Left renal cortex interstitium (tissue), 4 donors: ENCODE measurements at regions not wholly inside any gene's neighbourhood (a gene's known extent, or its start where the extent isn't known, plus 50 kb on each side); places are given as distances from the start of the nearest gene placed in this dataset.
"Not testable (repeated sequence)": the region's sequence is repeated elsewhere in the genome, so short reads cannot be mapped to it uniquely, and the experiment has no call there.

Experiments used
- DNase-seq, 4 donors: peaks; one replicate each; pipeline ENCODE4 v3.0.0-alpha.2; 2013; ENCODE audit warnings: low read depth in 4 of 4, low spot score in 2 of 4, missing footprints in 1 of 4

GRCh38 chr4:163077680-163078079 is 89.0 kb downstream of the NAF1 start:
- DNase-seq: no peak

- no peak for DNase-seq
Observed at GRCh38 chr4:163072222-163072621, 94.5 kb downstream of the NAF1 start.

GRCh38 chr4:163071308-163071707 is 95.4 kb downstream of the NAF1 start:
- DNase-seq: no peak

GRCh38 chr4:163070023-163070422 is 96.7 kb downstream of the NAF1 start:
- no peak for DNase-seq

- DNase-seq: no peak
Observed at GRCh38 chr4:163063891-163064290, 102.8 kb downstream of the NAF1 start.

GRCh38 chr4:163048447-163048846 is 118.2 kb downstream of the NAF1 start:
- DNase-seq: no peak

- no peak for DNase-seq
Observed at GRCh38 chr4:163042306-163042705, 124.4 kb downstream of the NAF1 start.

GRCh38 chr4:163017135-163017534 is 149.6 kb downstream of the NAF1 start:
- DNase-seq: no peak

- no peak for DNase-seq
Observed at GRCh38 chr4:163012816-163013215, 153.9 kb downstream of the NAF1 start.

- DNase-seq: no peak
Observed at GRCh38 chr4:163003979-163004378, 162.7 kb downstream of the NAF1 start.

- DNase-seq: no peak
Observed at GRCh38 chr4:162988530-162988929, 178.2 kb downstream of the NAF1 start.

GRCh38 chr4:162985131-162985530 is 181.6 kb downstream of the NAF1 start:
- no peak for DNase-seq

- no peak for DNase-seq
Observed at GRCh38 chr4:162984621-162985020, 182.1 kb downstream of the NAF1 start.

GRCh38 chr4:162981823-162982222 is 184.9 kb downstream of the NAF1 start:
- DNase-seq: no peak

- DNase-seq: no peak
Observed at GRCh38 chr4:162978398-162978797, 188.3 kb downstream of the NAF1 start.

GRCh38 chr4:162977788-162978187 is 188.9 kb downstream of the NAF1 start:
- no peak for DNase-seq

- DNase-seq: no peak
Observed at GRCh38 chr4:162972661-162973330, 193.9 kb downstream of the NAF1 start.

- no peak for DNase-seq
Observed at GRCh38 chr4:162969194-162969593, 197.5 kb downstream of the NAF1 start.

- not testable (repeated sequence) for DNase-seq
Observed at GRCh38 chr4:162965978-162966377, 200.7 kb downstream of the NAF1 start.

- no peak for DNase-seq
Observed at GRCh38 chr4:162959046-162959445, 207.6 kb downstream of the NAF1 start.

GRCh38 chr4:162957521-162958143 is 209.1 kb downstream of the NAF1 start:
- DNase-seq: no peak

GRCh38 chr4:162954976-162955375 is 211.7 kb downstream of the NAF1 start:
- no peak for DNase-seq

- DNase-seq: no peak
Observed at GRCh38 chr4:162952232-162952631, 214.5 kb downstream of the NAF1 start.
